Choroid plexus epithelial cell (primary cell): ENCODE measurements at regions not wholly inside any gene's neighbourhood (a gene's known extent, or its start where the extent isn't known, plus 50 kb on each side); places are given as distances from the start of the nearest gene placed in this dataset.

Experiments
- DNase-seq: peaks from one replicate; pipeline ENCODE4 v3.0.0-alpha.2; 2010; ENCODE audit warnings: low read depth
- H3K4me3 ChIP-seq: 2 replicates; pipeline ENCODE4 v1.5.1; 2011; ENCODE audit warnings: low read depth, mild to moderate bottlenecking, control low read depth, low read length, moderate library complexity
- TF ChIP-seq, protein P1 (sequence below): conservative IDR thresholded peaks from 2 replicates; pipeline ENCODE4 v1.5.1; 2011; ENCODE audit warnings: low read depth, mild to moderate bottlenecking, control low read depth, inconsistent platforms, low read length, moderate library complexity

DNA sequence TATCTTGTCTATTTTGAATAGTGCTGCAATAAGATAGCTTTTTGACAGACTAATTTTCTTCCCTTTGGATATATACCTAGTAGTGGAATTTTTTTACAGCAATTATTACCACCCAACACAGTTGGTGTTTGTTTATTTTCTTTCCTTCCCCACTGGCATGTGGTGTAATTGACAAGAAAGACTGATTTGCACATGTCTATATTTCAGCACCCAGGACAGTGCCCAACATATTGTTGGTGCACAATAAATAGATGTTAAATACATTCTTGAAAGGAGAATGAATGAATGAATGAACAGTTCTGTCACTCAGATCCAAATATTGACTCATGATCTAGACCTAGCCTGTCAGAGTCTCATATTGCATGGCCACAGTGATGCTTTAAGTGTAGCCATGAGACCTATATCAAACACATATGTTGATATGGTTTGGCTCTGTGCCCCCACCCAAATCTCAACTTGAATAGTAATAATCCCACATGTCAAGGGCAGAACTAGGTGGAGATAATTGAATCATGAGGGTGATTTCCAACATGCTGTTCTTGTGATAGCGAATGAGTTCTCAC lies 538.2 kb downstream of the NYAP2 start:
- TF ChIP-seq, protein P1, sequence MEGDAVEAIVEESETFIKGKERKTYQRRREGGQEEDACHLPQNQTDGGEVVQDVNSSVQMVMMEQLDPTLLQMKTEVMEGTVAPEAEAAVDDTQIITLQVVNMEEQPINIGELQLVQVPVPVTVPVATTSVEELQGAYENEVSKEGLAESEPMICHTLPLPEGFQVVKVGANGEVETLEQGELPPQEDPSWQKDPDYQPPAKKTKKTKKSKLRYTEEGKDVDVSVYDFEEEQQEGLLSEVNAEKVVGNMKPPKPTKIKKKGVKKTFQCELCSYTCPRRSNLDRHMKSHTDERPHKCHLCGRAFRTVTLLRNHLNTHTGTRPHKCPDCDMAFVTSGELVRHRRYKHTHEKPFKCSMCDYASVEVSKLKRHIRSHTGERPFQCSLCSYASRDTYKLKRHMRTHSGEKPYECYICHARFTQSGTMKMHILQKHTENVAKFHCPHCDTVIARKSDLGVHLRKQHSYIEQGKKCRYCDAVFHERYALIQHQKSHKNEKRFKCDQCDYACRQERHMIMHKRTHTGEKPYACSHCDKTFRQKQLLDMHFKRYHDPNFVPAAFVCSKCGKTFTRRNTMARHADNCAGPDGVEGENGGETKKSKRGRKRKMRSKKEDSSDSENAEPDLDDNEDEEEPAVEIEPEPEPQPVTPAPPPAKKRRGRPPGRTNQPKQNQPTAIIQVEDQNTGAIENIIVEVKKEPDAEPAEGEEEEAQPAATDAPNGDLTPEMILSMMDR: no peak
- no peak overlapping the region for H3K4me3 ChIP-seq
- peak; percentile 47 for DNase-seq

DNA sequence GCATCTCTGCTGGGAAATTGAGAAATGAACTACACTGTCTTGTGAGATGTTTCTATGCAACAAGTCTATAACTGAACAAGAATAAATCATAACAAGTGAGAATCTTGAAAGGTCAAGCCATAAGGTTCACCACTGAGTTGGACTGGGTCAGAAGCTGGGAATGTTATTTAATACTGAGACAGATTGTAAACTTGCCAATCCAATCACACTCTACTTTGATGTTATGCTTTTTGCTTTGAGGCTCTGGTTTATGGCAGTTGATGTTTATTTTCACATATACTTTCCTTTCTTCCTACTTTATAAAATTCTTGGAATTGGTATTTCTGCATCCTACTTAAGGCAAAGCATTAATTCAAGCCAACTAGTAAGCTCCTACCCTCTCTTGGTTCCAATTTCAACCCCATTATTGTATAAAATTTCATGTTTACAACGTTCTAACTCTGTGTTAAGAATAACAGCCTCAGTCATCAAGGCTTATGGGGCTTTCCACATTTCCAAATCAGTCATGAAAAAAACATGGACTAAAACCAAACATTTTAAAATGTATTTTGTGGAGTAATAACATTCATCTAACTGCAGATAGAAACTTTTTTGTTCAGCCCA lies 533.4 kb downstream of the NYAP2 start:
- peak; percentile 14 for DNase-seq
- H3K4me3 ChIP-seq: no peak overlapping the region
- TF ChIP-seq, protein P1: no peak

DNA sequence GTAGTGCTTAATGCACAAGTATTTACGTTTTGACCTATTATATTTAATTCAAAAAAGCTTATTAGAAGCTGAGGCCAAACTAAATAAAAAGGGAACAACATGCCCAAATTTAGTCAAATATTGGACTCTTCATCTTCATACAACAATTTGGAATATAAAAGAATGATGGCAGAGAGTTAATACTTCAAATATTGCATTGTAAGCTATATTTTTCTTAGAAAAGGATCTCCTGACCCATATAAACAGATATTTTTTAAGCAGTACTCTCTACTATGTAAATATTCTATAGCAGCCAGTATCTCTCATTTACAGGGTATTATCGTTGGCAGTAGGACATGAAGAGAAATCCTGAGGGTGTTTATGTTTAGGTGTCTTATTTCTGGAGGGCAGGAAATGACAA lies 531.2 kb downstream of the NYAP2 start:
- TF ChIP-seq, protein P1: no peak
- DNase-seq: peak; percentile 5
- no peak overlapping the region for H3K4me3 ChIP-seq

DNA sequence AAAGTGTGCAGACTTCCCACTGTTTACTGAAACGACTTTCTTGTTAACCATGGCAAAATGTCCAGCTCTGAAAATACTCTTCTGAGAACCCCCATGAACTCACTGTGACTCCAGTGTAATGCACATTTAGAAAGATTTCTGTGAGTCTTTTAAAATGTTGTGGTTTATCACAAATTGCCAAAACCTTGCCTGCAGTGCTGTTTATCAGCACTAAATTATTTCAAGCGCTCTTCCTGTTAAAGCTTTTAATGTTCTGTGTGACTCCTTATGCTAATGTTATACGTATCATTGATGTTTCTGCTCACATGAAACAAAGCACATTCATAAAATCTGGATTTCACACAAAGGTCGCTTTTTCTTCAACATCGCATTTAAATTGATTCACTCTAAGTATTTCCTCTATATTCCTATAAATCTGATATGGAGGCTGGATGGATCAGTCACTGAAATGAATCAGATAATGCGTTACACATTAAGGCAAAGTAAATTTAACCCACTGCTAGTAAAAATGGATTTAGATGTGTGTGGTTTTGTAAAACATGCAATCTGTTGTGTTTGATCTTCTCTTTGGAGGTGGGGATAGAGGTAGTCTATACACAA lies 521.2 kb downstream of the NYAP2 start:
- TF ChIP-seq, protein P1: no peak
- DNase-seq: peak; percentile 26
- no peak overlapping the region for H3K4me3 ChIP-seq

DNA sequence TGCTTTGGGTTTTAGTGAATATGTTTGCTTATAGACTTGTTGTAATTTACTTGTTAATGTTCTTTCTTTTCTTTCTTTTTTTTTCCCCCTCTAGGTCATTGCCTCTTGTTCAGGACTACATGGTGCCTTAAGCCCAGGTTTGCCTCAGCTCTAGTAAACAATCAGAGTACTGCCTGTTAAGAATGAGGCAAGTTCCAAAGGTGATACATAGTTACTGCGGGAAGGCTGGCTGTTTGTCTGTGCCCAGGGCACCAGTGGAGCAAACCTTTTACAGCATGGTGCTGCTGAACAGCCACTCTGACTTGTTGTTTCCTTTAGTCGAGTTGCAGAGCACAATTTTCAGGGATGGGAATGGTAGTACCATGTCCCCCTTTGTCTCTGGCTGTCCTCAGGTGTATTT lies 517.2 kb downstream of the NYAP2 start:
- DNase-seq: no peak
- no peak overlapping the region for H3K4me3 ChIP-seq
- TF ChIP-seq, protein P1: no peak

DNA sequence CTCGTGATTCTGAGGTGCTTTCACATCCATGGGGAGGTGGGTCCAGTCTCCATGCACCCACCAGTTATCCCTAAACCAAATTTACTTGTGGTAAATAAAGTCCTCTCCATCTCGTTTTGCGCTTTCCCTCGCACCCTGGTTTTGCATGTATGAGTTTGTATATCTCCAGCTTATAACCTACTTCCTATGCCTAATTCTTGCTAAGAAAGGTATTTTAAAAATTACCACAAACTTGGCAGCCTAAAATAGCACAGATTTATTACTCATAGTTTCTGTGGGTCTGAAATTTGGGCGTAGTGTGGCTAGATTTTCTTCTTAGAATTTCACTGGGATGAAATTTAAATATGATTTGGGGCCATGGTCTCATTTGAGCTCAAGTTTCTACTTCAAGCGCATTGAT lies 511.5 kb downstream of the NYAP2 start:
- TF ChIP-seq, protein P1: no peak
- peak; percentile 4 for DNase-seq
- H3K4me3 ChIP-seq: no peak overlapping the region

DNA sequence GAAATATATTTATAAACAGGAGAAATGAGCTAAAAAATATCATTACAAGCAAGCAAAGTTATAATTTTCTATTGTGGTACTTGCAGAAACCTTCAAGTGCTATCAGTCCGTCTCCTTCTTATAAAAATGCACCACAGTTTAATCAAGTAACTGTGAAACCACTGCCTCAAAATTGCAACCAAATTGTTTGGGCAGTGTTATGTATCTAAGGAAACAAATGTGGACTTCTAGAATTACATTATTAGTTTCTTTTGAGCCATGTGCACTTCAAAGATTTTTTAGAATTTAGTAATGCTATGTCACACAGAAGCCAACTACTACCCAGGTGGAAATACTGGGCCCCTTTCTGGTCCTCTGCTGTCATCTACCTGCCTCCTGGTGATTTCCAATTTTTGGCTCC lies 495.6 kb downstream of the NYAP2 start:
- TF ChIP-seq, protein P1: no peak
- DNase-seq: peak; percentile 38

More for the DNA sequence above, 495.6 kb downstream of the NYAP2 start:
- H3K4me3 ChIP-seq: no peak overlapping the region
